Choroid plexus epithelial cell (primary cell): ENCODE measurements at regions not wholly inside any gene's neighbourhood (a gene's known extent, or its start where the extent isn't known, plus 50 kb on each side); places are given as distances from the start of the nearest gene placed in this dataset.

Source experiments
- DNase-seq: peaks from one replicate; pipeline ENCODE4 v3.0.0-alpha.2; 2010; ENCODE audit warnings: low read depth
- H3K4me3 ChIP-seq: 2 replicates; pipeline ENCODE4 v1.5.1; 2011; ENCODE audit warnings: low read depth, mild to moderate bottlenecking, control low read depth, low read length, moderate library complexity
- CTCF ChIP-seq: conservative IDR thresholded peaks from 2 replicates; pipeline ENCODE4 v1.5.1; 2011; ENCODE audit warnings: low read depth, mild to moderate bottlenecking, control low read depth, inconsistent platforms, low read length, moderate library complexity

GRCh38 chrX:96311366-96311765, 373.3 kb upstream of the DIAPH2 start:
- no peak for TF ChIP-seq CTCF
- no peak overlapping the region for H3K4me3 ChIP-seq
- no peak for DNase-seq

GRCh38 chrX:96314985-96315384, 369.7 kb upstream of the DIAPH2 start:
- DNase-seq = peak; percentile 5
- no peak for TF ChIP-seq CTCF
- H3K4me3 ChIP-seq = no peak overlapping the region

- DNase-seq = no peak
- H3K4me3 ChIP-seq = no peak overlapping the region
- TF ChIP-seq CTCF = no peak
Observed at GRCh38 chrX:96361844-96362243, 322.8 kb upstream of the DIAPH2 start.

DNA sequence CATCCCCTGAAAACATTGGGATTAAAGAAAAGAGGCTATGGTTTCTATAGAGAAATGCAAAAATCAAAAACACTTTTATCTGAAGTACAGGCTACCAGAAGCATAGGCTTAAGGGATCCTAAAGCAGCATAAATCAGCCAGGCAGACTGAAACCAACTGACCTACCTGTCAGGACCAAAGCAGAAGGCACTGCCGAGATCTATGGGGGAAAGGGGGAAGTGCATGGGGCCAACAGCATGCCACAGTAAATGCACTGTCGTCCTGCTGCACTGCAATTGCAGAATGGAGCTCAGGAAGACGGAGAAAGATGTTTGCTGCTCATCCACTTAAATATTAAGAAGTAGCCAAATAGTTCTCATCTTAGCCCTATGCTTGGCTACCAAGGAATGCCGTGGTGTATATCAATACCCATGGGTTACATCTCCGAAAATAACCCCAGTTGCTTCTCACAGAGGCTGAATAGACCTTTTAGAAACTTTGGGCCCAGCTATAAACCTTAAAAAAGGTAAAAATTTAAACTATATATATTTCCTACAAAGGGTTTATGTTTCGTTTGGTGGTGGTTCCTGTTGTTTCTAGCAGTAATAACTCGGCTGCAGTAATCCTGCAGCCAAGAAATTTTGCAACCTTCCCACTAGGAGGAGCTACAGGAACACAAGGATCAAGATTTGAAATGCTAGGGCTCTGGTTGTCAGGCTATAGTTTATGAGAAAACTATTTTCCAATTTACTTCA, 312.2 kb upstream of the DIAPH2 start:
- TF ChIP-seq CTCF = peak; percentile 71
- peak; percentile 80 for DNase-seq
- H3K4me3 ChIP-seq = peak overlapping the region; percentile 8

DNA sequence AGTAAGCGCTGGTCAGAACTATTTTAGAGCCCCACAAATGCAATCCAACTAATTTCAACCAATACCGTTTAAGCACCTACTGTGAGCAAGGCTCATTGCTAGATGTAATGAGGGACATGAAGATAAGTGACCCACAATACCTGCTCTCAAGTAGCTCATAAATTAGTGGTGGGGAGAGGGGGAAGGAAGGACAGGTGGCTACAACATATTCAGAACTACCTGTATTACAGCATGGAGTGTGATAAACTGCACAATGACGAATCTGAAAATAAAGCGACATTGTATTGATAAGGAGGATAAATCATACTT, 311.6 kb upstream of the DIAPH2 start:
- no peak for DNase-seq
- TF ChIP-seq CTCF = no peak
- no peak overlapping the region for H3K4me3 ChIP-seq

GRCh38 chrX:96376266-96376665, 308.4 kb upstream of the DIAPH2 start:
- DNase-seq = no peak
- H3K4me3 ChIP-seq = no peak overlapping the region
- no peak for TF ChIP-seq CTCF

DNA sequence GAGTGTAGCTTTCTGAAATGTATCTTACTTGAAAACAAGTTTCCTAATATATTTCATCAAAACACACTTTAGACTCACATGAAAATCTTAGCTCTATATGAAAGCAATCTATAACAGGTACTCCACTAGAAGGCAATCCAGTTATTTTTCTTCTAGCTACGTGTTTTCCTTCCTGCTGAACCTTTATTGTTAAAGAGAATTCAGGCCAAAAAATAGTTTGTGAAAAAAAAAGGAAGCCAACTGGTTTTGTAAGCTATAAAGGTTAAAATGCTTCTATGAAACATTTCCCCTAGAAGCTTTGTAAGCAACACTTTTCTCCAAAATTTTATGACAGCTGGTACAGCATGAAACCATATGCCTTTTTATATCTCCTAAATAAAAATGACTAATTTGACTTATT, 304.7 kb upstream of the DIAPH2 start:
- no peak for DNase-seq
- no peak overlapping the region for H3K4me3 ChIP-seq
- TF ChIP-seq CTCF = no peak
